H1 (cell line): ENCODE measurements at regions not wholly inside any gene's neighbourhood (a gene's known extent, or its start where the extent isn't known, plus 50 kb on each side); places are given as distances from the start of the nearest gene placed in this dataset.
A peak's percentile ranks its signal among the peaks of the same experiment; 100 is the strongest.

Experiments used
- RNF2 ChIP-seq: fragments of 200-900, 300-1000 bp; sonication (generic); IDR thresholded peaks from 2 replicates; pipeline ENCODE4 v1.7.1; 2016; ENCODE audit warnings: borderline replicate concordance, low read depth, mild to moderate bottlenecking, antibody characterized with exemption, low read length; ENCODE audit not compliant: poor library complexity, severe bottlenecking; ENCODE audit errors: missing control alignments
- YY1 ChIP-seq: IDR thresholded peaks from 2 replicates; pipeline ENCODE4 v1.6.1; 2011; ENCODE audit warnings: low read depth, mild to moderate bottlenecking, low read length

GRCh38 chr13:86882107-86882506 is 789.1 kb upstream of the SLITRK5 start (continued):
- no peak for TF ChIP-seq RNF2
- peak; percentile 88 for TF ChIP-seq YY1
- TF ChIP-seq, all 59 proteins: peak for 12
